ENCODE measurements at regions not wholly inside any gene's neighbourhood (a gene's known extent, or its start where the extent isn't known, plus 50 kb on each side); places are given as distances from the start of the nearest gene placed in this dataset.

GRCh38 chr10:35707642-35708425 lies 65.7 kb upstream of the FZD8 start:
- Histone ChIP-seq H4K91ac (ENCODE audit: insufficient read depth, low read depth, low read length) (no peak overlapping the region), H3K9me3 (ENCODE audit: control insufficient read depth, insufficient read depth, low read length) (no peaks in the 10 kb centered on the region), H3K36me3 (ENCODE audit: control insufficient read depth, insufficient read depth, low read length) (no peaks in the 10 kb centered on the region), H3K4me3 (ENCODE audit: insufficient read depth, low read depth, low read length) (no peak overlapping the region), H3K9me1 (ENCODE audit: insufficient read depth, low read length) (peaks cover 4% of the 10 kb centered on the region; the same call in 1 of the 2 replicates), H4K8ac (ENCODE audit: low read depth in 2 of 2, low read length in 2 of 2) (no peak overlapping the region), H2AK5ac (ENCODE audit: low read depth, low read length) (no peak overlapping the region), H3K23ac (ENCODE audit: low read depth, low read length) (no peak overlapping the region), H2BK15ac (ENCODE audit: low read depth, low read length) (no peak overlapping the region), H3K79me1 (ENCODE audit: low read depth in 1 of 2, low read length in 2 of 2) (no peaks in the 10 kb centered on the region), H4K20me1 (ENCODE audit: insufficient read depth, low read length) (no peaks in the 10 kb centered on the region), H3K56ac (ENCODE audit: extremely low read depth, insufficient read depth, low read length) (no peak overlapping the region), H2AFZ (replicated peaks; ENCODE audit: low read length, poor library complexity) (no peak overlapping the region), H3K4me2 (ENCODE audit: low read depth, low read length) (no peak overlapping the region), H4K5ac (ENCODE audit: low read depth, low read length) (no peak overlapping the region), H3K9ac (ENCODE audit: low read depth, low read length) (no peak overlapping the region), H3K27ac (ENCODE audit: insufficient read depth, low read length) (no peak overlapping the region), H3K14ac (replicated peaks; ENCODE audit: low read depth, low read length) (no peak overlapping the region), H2BK5ac (ENCODE audit: low read depth, low read length, poor library complexity, severe bottlenecking) (no peak overlapping the region), H3K4me1 (ENCODE audit: control insufficient read depth, insufficient read depth, low read length) (no peaks in the 10 kb centered on the region), H3K18ac (ENCODE audit: low read depth, low read length) (no peak overlapping the region), H3K27me3 (ENCODE audit: control insufficient read depth, insufficient read depth, low read length) (peaks cover 23% of the 10 kb centered on the region; the same call in 1 of the 2 replicates), H3K4ac (ENCODE audit: low read depth, low read length) (no peak overlapping the region), H2AK9ac (replicated peaks; ENCODE audit: low read depth, low read length, poor library complexity) (no peak overlapping the region), H2BK120ac (ENCODE audit: low read depth, low read length) (no peak overlapping the region), H2BK20ac (ENCODE audit: low read depth, low read length) (no peak overlapping the region)
- CTCF ChIA-PET, result no interaction called here
- no TSS peak for BruUV-seq (replicated peaks)
- in situ Hi-C loops (cut with MboI; ENCODE audit: low sequenced_read_pairs), result no loop called here
- WGBS, 2 experiments (ENCODE audit: extremely low coverage in 2 of 2, insufficient read length in 1 of 2), result no CpG with 5 or more reads among the region's 2 CpGs
- TF ChIP-seq SMC3 (IDR thresholded peaks at IDR 0.05; ENCODE audit: low read depth, low read length) (no peak), CEBPB (IDR thresholded peaks at IDR 0.05; ENCODE audit: low read depth, low read length) (no peak), MAFK (IDR thresholded peaks at IDR 0.05; ENCODE audit: low read depth, low read length) (no peak), MXI1 (IDR thresholded peaks at IDR 0.05; ENCODE audit: borderline replicate concordance, low read depth, low read length) (no peak)
- DNase-seq, result no peak
- POLR2A ChIA-PET (ENCODE audit: unreplicated experiment), result no interaction called here
- no peak for ATAC-seq (ENCODE audit: low read depth)
- dilution Hi-C loops (cut with HindIII; ENCODE audit: low sequenced_read_pairs, unreplicated experiment), result no loop called here
- intact Hi-C loops (cut with micrococcal nuclease), result no loop called here

Data from IMR-90 (cell line).